HEK293T (cell line): ENCODE measurements at regions not wholly inside any gene's neighbourhood (a gene's known extent, or its start where the extent isn't known, plus 50 kb on each side); places are given as distances from the start of the nearest gene placed in this dataset.

ENCODE experiments used
- CTCF ChIA-PET: fragments of 350-600 bp; formaldehyde crosslinking; extraction: SDS; loops from one replicate; lab custom pipeline; 2021; ENCODE audit warnings: antibody characterized with exemption, inconsistent platforms; lab: Yijun Ruan, JAX
- POLR2A ChIA-PET: fragments of 350-600 bp; formaldehyde crosslinking; extraction: SDS; loops from one replicate; lab custom pipeline; 2020; ENCODE audit warnings: antibody characterized with exemption, inconsistent platforms; lab: Yijun Ruan, JAX
- DNase-seq: peaks from one replicate; pipeline ENCODE4 v3.0.0; 2012; ENCODE audit warnings: mixed read lengths; ENCODE audit errors: extremely low spot score
- ARNT ChIP-seq: fragments of 450-650 bp; IDR thresholded peaks from 2 replicates; pipeline ENCODE4 v1.6.1; 2017; ENCODE audit warnings: mild to moderate bottlenecking
- BHLHE40 ChIP-seq: fragments of 450-650 bp; IDR thresholded peaks from 2 replicates; pipeline ENCODE4 v1.6.1; 2016; ENCODE audit warnings: mild to moderate bottlenecking, moderate library complexity, borderline replicate concordance
- CTBP1 ChIP-seq: fragments of 450-650 bp; IDR thresholded peaks from 2 replicates; pipeline ENCODE4 v1.6.1; 2016; ENCODE audit warnings: borderline replicate concordance
- ELF4 ChIP-seq: fragments of 450-650 bp; IDR thresholded peaks from 2 replicates; pipeline ENCODE4 v1.6.1; 2017; ENCODE audit warnings: antibody characterized with exemption
- FOXA1 ChIP-seq: fragments of 450-650 bp; IDR thresholded peaks from 2 replicates; pipeline ENCODE4 v1.6.1; 2016; ENCODE audit warnings: mild to moderate bottlenecking
- FOXK2 ChIP-seq: fragments of 450-650 bp; IDR thresholded peaks from 2 replicates; pipeline ENCODE4 v1.6.1; 2016; ENCODE audit warnings: mild to moderate bottlenecking
- FOXM1 ChIP-seq: fragments of 450-650 bp; IDR thresholded peaks from 2 replicates; pipeline ENCODE4 v1.6.1; 2017; ENCODE audit warnings: mild to moderate bottlenecking, borderline replicate concordance
- HDGF ChIP-seq: fragments of 450-650 bp; IDR thresholded peaks from 2 replicates; pipeline ENCODE4 v1.6.1; 2017; ENCODE audit warnings: antibody characterized with exemption, borderline replicate concordance
- L3MBTL2 ChIP-seq: fragments of 450-650 bp; conservative IDR thresholded peaks from 2 replicates; pipeline ENCODE4 v1.6.1; 2016; ENCODE audit warnings: mild to moderate bottlenecking
- LEF1 ChIP-seq: fragments of 450-650 bp; IDR thresholded peaks from 2 replicates; pipeline ENCODE4 v1.6.1; 2017; ENCODE audit warnings: mild to moderate bottlenecking, borderline replicate concordance
- NFRKB ChIP-seq: fragments of 450-650 bp; IDR thresholded peaks from 2 replicates; pipeline ENCODE4 v1.6.1; 2016; ENCODE audit warnings: mild to moderate bottlenecking, moderate library complexity
- SP1 ChIP-seq: fragments of 450-650 bp; IDR thresholded peaks from 2 replicates; pipeline ENCODE4 v1.6.1; 2017
- SUZ12 ChIP-seq: fragments of 450-650 bp; IDR thresholded peaks from 2 replicates; pipeline ENCODE4 v1.6.1; 2016; ENCODE audit warnings: mild to moderate bottlenecking
- TARDBP ChIP-seq: fragments of 450-650 bp; IDR thresholded peaks from 2 replicates; pipeline ENCODE4 v1.6.1; 2016
- ZNF384 ChIP-seq: fragments of 450-650 bp; IDR thresholded peaks from 2 replicates; pipeline ENCODE4 v1.6.1; 2016
- TF ChIP-seq, protein P1 (sequence below): fragments of 450-650 bp; IDR thresholded peaks from 2 replicates; pipeline ENCODE4 v1.6.1; 2016

DNA sequence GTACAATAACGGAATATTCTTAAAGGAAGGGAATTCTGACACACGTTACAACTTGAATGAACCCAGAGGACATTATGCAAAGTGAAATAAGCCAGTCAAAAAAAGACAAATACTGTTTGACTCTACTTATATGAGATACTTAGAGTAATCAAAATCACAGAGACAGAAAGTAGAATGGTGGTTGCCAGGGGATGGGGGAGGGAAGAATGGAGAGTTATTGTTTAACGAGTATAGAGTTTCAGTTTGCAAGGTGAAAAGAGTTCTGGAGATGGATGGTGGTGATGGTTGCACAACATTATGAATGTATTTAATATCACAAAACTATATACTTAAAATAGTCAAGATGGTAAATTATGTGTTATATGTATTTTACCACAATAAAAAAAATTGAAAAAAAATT, 112.9 kb upstream of the ARHGEF3 start:
- no peak for DNase-seq
- CTCF ChIA-PET = no interaction called here
- TF ChIP-seq FOXM1 (no peak), FOXK2 (no peak), HDGF (no peak), CTBP1 (no peak)
- TF ChIP-seq, protein P1, sequence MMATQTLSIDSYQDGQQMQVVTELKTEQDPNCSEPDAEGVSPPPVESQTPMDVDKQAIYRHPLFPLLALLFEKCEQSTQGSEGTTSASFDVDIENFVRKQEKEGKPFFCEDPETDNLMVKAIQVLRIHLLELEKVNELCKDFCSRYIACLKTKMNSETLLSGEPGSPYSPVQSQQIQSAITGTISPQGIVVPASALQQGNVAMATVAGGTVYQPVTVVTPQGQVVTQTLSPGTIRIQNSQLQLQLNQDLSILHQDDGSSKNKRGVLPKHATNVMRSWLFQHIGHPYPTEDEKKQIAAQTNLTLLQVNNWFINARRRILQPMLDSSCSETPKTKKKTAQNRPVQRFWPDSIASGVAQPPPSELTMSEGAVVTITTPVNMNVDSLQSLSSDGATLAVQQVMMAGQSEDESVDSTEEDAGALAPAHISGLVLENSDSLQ = no peak
- POLR2A ChIA-PET = no interaction called here

DNA sequence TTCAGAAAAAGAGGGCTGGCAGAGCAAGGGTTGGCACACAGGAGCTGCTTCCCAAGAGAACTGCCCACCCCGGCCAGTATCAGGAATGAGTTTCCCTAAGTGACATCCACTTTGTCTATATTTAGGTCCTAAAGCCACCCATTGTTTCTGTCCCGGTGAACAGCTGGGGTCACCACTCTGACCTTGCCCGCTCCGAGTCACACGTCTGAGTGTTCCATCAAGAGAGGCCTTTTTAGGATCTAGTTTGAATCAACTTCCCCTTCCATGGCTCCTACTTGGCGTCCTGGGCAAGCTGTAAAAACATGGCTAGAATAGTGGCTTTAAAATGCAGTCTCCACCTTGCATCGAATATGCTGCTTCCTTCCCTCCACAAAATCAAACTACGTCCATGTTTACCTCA, 109.6 kb upstream of the ARHGEF3 start:
- no peak for DNase-seq
- TF ChIP-seq ARNT = no peak
- ChIA-PET POLR2A (no interaction called here), CTCF (no interaction called here)

DNA sequence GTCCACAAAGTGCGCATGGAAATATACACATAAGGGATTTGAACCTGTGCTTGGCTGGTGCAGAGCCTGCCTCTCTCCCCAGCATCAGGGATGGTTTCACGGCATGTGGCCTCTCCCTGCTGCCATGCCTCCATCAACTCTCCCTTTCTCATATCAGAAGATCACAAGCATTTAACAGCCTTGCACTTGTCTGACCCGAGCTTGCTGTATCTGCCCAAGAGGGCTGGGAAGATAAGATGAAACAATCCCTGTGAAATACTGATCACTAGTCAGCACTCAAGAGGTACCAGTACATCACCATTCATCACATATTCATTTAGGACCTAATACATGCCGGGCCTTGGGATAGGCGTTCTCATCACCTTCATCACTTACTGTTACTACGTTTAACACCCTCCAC, 107.6 kb upstream of the ARHGEF3 start:
- no peak for DNase-seq
- ChIA-PET POLR2A (no interaction called here), CTCF (no interaction called here)
- TF ChIP-seq ZNF384 (no peak), SP1 (no peak), FOXM1 (no peak), CTBP1 (no peak), ARNT (no peak)

DNA sequence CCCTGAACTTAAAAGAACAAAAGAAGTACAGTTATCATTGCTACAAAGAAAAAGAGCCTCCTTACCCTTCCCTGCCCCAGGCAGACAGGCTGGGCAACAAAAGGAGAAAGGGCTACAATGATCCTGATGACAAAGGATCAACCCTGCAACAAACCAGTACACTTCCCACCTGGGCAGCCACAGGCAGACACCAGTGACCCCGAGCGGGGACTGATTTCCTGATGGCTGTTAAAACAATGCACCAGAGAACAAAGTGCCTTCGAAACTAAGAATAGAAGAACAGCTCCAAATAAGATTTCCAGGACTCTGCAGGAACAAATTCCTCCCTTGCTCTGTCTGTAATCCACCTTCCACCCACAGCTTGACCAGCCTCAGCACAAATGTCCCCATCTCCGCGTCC, 106.3 kb upstream of the ARHGEF3 start:
- POLR2A ChIA-PET = no interaction called here
- TF ChIP-seq LEF1 = no peak
- TF ChIP-seq L3MBTL2 = no peak
- no peak for TF ChIP-seq BHLHE40
- no peak for TF ChIP-seq SP1
- TF ChIP-seq CTBP1 = no peak
- TF ChIP-seq HDGF = no peak
- TF ChIP-seq ZNF384 = no peak
- no peak for TF ChIP-seq ARNT
- no peak for TF ChIP-seq FOXM1
- no peak for TF ChIP-seq FOXK2
- TF ChIP-seq, protein P1 = no peak
- CTCF ChIA-PET = no interaction called here
- DNase-seq = no peak

DNA sequence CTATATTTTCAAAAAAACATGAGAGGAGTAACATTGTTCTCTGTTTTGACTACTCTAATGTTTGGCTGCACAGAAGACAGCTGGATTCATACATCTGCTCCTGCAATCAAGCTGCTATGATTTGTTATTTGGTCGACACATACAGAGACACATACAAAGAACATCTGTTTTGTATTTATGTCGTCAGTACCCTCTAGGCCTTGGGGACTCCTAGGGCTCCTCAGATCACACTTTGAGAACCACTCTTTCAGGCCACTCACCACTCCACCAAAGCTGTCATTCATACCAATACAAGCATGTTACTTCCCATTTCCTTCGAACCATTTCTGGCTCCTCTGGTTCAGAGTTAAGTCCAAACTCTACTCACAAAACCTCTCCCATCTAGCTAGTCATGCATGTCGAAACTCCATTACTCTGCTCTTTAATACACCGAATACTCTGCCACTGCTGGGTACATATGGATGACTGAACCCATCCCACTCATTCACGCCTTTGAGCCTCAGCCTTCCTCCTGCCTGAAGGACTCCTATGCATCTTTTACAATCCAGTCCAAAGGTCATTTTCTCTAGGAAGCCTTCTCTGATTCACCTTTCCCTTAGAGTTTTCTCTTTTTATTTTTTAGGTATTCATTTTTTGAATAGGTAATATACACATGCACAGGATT, 102.9 kb upstream of the ARHGEF3 start:
- POLR2A ChIA-PET = no interaction called here
- CTCF ChIA-PET = no interaction called here
- DNase-seq = no peak
- TF ChIP-seq FOXM1 (no peak), ELF4 (no peak), FOXA1 (no peak), TARDBP (no peak), L3MBTL2 (no peak), LEF1 (no peak)

DNA sequence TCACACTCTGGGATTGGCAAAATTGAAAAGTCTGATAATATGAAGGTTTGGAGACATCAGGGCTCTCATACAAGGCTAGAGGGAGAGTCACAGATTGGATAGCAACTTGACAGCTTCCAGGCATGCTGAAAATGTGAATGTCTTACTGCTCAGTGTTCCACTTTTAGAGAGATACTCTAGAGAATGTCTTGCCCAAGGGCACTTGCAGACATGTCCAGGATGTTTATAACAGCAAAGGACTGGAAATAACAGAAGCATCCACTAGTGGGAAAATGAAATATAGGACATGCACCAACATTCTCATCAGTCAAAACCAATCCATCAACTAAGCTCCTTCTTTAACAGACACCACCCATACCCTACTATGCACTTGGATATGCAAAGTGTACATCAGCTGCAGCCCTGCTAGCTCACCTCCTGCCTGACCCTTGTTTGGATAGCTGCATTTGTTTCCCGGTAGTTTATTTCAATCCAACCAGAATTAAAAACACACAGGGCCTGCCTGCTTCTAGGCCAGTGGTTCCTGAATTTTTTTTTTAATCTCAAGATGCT, 101.6 kb upstream of the ARHGEF3 start:
- ChIA-PET CTCF (interaction anchor here (0.6 kb wide), 1 partner anchor 998 kb away, joined by 3 read pairs; no protein-coding TSS in a partner anchor), POLR2A (no interaction called here)
- no peak for TF ChIP-seq SUZ12
- TF ChIP-seq LEF1 = no peak
- no peak for TF ChIP-seq NFRKB
- no peak for TF ChIP-seq HDGF
- TF ChIP-seq L3MBTL2 = no peak
- TF ChIP-seq TARDBP = no peak
- no peak for TF ChIP-seq BHLHE40
- TF ChIP-seq ARNT = no peak
- no peak for TF ChIP-seq FOXA1
- no peak for TF ChIP-seq FOXM1
- TF ChIP-seq SP1 = no peak
- no peak for TF ChIP-seq CTBP1
- no peak for TF ChIP-seq ZNF384
- TF ChIP-seq, protein P1 = no peak
- TF ChIP-seq FOXK2 = no peak
- DNase-seq = no peak

DNA sequence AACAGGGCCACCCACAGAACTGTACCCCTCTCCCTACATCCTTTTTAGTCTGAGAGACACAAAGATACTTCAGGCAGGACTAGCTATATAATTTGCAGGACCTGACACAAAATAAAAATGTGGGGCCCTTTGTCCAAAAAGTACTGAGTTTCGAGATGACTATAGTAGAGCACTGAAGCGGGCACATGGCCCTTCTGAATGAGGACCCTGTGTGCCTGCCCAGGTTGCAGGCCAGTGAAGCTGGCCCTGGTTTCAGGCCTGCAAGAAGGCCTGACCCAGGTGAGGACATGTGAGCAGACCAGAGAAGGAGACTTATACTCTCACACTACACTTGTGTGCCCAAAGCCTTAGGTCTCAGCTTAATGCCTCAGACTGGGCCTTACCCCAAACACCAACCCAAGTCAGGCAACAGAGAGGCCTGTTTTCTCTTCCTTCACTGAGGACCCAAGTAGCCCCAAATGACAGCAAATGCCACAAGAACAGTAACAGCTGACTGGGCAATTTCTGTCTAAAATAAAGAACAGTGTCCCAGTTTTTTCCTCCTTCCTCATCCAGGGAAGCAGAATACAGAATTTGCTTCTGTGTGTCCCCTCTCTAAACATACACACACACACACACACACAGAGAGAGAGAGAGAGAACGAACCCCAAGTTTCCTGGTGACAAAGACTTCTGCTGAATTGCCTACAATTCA, 100.9 kb upstream of the ARHGEF3 start:
- CTCF ChIA-PET = interaction anchor here (0.6 kb wide), 1 partner anchor 999 kb away, joined by 3 read pairs; no protein-coding TSS in a partner anchor
- DNase-seq = no peak
- POLR2A ChIA-PET = no interaction called here
- no peak for TF ChIP-seq FOXK2
- no peak for TF ChIP-seq FOXM1
- no peak for TF ChIP-seq L3MBTL2
- TF ChIP-seq ARNT = no peak
- no peak for TF ChIP-seq HDGF
- TF ChIP-seq, protein P1 = no peak
- TF ChIP-seq SP1 = no peak
- no peak for TF ChIP-seq LEF1
- no peak for TF ChIP-seq BHLHE40
- TF ChIP-seq SUZ12 = no peak
- no peak for TF ChIP-seq ELF4
- TF ChIP-seq CTBP1 = no peak
- no peak for TF ChIP-seq TARDBP
- no peak for TF ChIP-seq FOXA1
- no peak for TF ChIP-seq ZNF384
